ENCODE measurements at regions not wholly inside any gene's neighbourhood (a gene's known extent, or its start where the extent isn't known, plus 50 kb on each side); places are given as distances from the start of the nearest gene placed in this dataset.

DNA sequence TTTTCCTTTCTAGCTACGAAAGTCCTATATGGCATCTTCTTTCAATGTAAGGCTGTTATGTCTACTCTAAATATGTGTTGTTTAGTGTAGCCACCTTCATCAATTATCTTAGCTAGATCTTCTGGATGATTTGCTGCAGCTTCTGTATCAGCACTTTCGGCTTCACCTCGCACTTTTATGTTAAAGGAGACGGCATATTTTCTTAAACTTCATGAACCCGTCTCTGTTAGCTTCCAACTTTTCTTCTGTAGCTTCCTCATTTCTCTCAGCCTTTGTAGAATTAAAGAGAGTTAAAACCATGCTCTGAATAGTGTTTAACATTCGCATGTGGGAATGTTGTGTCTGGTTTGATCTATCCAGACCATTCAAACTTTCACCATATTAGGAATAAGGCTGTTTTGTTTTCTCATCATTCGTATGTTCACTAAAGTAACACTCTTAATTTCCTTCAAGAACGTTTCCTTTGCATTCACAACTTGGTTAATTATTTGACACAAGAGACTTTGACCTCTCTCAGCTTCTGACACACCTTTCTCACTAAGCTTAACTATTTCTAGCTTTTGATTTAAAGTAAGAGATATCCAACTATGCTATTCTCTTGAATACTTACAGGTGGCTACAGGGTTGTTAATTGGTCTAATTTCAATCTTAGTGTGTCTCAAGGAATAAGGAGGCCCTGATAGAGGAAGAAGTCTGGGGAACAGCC lies 476.8 kb downstream of the GABRG1 start:
- ATAC-seq = no peak
- TF ChIP-seq, protein P1, sequence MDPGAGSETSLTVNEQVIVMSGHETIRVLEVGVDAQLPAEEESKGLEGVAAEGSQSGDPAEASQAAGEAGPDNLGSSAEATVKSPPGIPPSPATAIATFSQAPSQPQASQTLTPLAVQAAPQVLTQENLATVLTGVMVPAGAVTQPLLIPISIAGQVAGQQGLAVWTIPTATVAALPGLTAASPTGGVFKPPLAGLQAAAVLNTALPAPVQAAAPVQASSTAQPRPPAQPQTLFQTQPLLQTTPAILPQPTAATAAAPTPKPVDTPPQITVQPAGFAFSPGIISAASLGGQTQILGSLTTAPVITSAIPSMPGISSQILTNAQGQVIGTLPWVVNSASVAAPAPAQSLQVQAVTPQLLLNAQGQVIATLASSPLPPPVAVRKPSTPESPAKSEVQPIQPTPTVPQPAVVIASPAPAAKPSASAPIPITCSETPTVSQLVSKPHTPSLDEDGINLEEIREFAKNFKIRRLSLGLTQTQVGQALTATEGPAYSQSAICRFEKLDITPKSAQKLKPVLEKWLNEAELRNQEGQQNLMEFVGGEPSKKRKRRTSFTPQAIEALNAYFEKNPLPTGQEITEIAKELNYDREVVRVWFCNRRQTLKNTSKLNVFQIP (CRISPR knock-in tag; IDR thresholded peaks at IDR 0.05; ENCODE audit: borderline replicate concordance, low read depth) = no peak
- TF ChIP-seq, protein P2, sequence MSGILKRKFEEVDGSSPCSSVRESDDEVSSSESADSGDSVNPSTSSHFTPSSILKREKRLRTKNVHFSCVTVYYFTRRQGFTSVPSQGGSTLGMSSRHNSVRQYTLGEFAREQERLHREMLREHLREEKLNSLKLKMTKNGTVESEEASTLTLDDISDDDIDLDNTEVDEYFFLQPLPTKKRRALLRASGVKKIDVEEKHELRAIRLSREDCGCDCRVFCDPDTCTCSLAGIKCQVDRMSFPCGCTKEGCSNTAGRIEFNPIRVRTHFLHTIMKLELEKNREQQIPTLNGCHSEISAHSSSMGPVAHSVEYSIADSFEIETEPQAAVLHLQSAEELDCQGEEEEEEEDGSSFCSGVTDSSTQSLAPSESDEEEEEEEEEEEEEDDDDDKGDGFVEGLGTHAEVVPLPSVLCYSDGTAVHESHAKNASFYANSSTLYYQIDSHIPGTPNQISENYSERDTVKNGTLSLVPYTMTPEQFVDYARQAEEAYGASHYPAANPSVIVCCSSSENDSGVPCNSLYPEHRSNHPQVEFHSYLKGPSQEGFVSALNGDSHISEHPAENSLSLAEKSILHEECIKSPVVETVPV (CRISPR knock-in tag; IDR thresholded peaks at IDR 0.05) = no peak
- no peak for TF ChIP-seq ESRRG (CRISPR knock-in tag; IDR thresholded peaks at IDR 0.05)
- TF ChIP-seq, protein P3, sequence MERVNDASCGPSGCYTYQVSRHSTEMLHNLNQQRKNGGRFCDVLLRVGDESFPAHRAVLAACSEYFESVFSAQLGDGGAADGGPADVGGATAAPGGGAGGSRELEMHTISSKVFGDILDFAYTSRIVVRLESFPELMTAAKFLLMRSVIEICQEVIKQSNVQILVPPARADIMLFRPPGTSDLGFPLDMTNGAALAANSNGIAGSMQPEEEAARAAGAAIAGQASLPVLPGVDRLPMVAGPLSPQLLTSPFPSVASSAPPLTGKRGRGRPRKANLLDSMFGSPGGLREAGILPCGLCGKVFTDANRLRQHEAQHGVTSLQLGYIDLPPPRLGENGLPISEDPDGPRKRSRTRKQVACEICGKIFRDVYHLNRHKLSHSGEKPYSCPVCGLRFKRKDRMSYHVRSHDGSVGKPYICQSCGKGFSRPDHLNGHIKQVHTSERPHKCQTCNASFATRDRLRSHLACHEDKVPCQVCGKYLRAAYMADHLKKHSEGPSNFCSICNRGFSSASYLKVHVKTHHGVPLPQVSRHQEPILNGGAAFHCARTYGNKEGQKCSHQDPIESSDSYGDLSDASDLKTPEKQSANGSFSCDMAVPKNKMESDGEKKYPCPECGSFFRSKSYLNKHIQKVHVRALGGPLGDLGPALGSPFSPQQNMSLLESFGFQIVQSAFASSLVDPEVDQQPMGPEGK (CRISPR knock-in tag; IDR thresholded peaks at IDR 0.05; ENCODE audit: borderline replicate concordance) = no peak
- TF ChIP-seq ZNF70 (CRISPR knock-in tag; IDR thresholded peaks at IDR 0.05) = no peak

DNA sequence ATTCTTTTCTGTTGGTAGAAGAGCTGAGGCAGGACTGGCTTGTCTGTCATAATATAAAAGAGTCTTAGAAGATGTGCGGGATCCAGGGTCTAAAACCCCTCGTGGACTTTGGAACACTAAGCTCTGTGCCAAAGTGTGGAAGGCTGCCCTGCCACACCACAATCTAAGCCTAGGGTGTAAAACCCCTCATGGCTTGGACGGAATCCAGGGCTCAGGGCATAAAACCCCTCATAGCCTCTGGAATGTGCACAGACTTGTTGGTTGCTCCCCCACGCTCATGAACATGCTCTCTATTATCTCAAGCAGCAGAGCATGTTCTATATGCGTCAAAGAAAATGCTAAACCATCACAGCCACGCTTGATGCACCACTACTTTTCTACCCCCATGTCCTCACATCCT lies 483.6 kb downstream of the GABRG1 start:
- ATAC-seq = no peak

DNA sequence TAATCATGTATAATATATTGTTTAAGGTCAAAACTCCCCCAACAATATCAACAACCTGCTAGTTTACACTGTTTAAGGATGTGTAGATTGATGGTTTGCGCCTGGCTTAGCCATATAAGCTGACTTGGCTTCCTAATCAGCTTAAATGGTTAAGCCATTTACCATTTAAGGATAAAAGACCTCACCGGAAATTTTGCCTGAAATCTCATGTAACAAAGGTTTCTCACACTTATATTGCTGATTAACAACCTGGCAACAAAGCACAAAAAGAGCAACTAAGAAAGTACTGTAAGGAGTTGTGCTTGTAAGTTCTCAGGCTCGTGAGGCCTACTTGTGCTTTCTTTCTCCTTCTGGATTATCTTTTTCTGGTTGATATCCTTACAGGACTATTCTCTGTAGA lies 485.2 kb downstream of the GABRG1 start:
- no peak for ATAC-seq
- TF ChIP-seq ZNF565 (CRISPR knock-in tag; conservative IDR thresholded peaks at IDR 0.05; ENCODE audit: low read depth) (no peak), ISL1 (CRISPR knock-in tag; IDR thresholded peaks at IDR 0.05) (no peak), ZC3H10 (CRISPR knock-in tag; IDR thresholded peaks at IDR 0.05) (no peak), GLIS3 (CRISPR knock-in tag; IDR thresholded peaks at IDR 0.05) (no peak), TCF4 (CRISPR knock-in tag; IDR thresholded peaks at IDR 0.05; ENCODE audit: borderline replicate concordance) (no peak), ESRRG (CRISPR knock-in tag; IDR thresholded peaks at IDR 0.05) (no peak), OSR1 (CRISPR knock-in tag; IDR thresholded peaks at IDR 0.05) (no peak), ZNF8 (CRISPR knock-in tag; IDR thresholded peaks at IDR 0.05) (no peak), ZFP30 (CRISPR knock-in tag; IDR thresholded peaks at IDR 0.05) (no peak), TOX (CRISPR knock-in tag; IDR thresholded peaks at IDR 0.05; ENCODE audit: borderline replicate concordance) (no peak), RARB (CRISPR knock-in tag; IDR thresholded peaks at IDR 0.05) (no peak)
- TF ChIP-seq, protein P2 (CRISPR knock-in tag; IDR thresholded peaks at IDR 0.05) = no peak
- TF ChIP-seq, protein P4, sequence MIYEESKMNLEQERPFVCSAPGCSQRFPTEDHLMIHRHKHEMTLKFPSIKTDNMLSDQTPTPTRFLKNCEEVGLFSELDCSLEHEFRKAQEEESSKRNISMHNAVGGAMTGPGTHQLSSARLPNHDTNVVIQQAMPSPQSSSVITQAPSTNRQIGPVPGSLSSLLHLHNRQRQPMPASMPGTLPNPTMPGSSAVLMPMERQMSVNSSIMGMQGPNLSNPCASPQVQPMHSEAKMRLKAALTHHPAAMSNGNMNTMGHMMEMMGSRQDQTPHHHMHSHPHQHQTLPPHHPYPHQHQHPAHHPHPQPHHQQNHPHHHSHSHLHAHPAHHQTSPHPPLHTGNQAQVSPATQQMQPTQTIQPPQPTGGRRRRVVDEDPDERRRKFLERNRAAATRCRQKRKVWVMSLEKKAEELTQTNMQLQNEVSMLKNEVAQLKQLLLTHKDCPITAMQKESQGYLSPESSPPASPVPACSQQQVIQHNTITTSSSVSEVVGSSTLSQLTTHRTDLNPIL (CRISPR knock-in tag; IDR thresholded peaks at IDR 0.05; ENCODE audit: low read depth) = no peak

More for the DNA sequence above, 483.6 kb downstream of the GABRG1 start:
- TF ChIP-seq, protein P1 (CRISPR knock-in tag; IDR thresholded peaks at IDR 0.05; ENCODE audit: borderline replicate concordance, low read depth) = no peak
- no peak for TF ChIP-seq PPARA (CRISPR knock-in tag; IDR thresholded peaks at IDR 0.05; ENCODE audit: borderline replicate concordance)
- no peak for TF ChIP-seq ISL1 (CRISPR knock-in tag; IDR thresholded peaks at IDR 0.05)
- no peak for TF ChIP-seq TCF4 (CRISPR knock-in tag; IDR thresholded peaks at IDR 0.05; ENCODE audit: borderline replicate concordance)
- no peak for TF ChIP-seq GLIS3 (CRISPR knock-in tag; IDR thresholded peaks at IDR 0.05)
- TF ChIP-seq ZFP30 (CRISPR knock-in tag; IDR thresholded peaks at IDR 0.05) = no peak
- TF ChIP-seq, protein P4 (CRISPR knock-in tag; IDR thresholded peaks at IDR 0.05; ENCODE audit: low read depth) = no peak
- TF ChIP-seq ESRRG (CRISPR knock-in tag; IDR thresholded peaks at IDR 0.05) = no peak
- no peak for TF ChIP-seq BACH2 (CRISPR knock-in tag; IDR thresholded peaks at IDR 0.05; ENCODE audit: borderline replicate concordance)
- no peak for TF ChIP-seq ARNTL (CRISPR knock-in tag; IDR thresholded peaks at IDR 0.05; ENCODE audit: borderline replicate concordance, low read depth)

Measured in SK-N-SH treated with all-trans-retinoic acid at 6 μM for 48 hours (cell line).